B cell (primary cell): ENCODE measurements at regions not wholly inside any gene's neighbourhood (a gene's known extent, or its start where the extent isn't known, plus 50 kb on each side); places are given as distances from the start of the nearest gene placed in this dataset.

Experiments
- CTCF ChIP-seq: fragments of 200-600 bp; IDR thresholded peaks from one replicate; pipeline ENCODE4 v1.8.0; 2022; ENCODE audit warnings: antibody characterized with exemption, mild to moderate bottlenecking
- EZH2 ChIP-seq: IDR thresholded peaks from 2 replicates; pipeline ENCODE4 v1.6.1; 2012; ENCODE audit warnings: borderline replicate concordance, low read depth, mild to moderate bottlenecking, moderate library complexity, low read length; ENCODE audit not compliant: insufficient read depth, poor library complexity, severe bottlenecking

DNA sequence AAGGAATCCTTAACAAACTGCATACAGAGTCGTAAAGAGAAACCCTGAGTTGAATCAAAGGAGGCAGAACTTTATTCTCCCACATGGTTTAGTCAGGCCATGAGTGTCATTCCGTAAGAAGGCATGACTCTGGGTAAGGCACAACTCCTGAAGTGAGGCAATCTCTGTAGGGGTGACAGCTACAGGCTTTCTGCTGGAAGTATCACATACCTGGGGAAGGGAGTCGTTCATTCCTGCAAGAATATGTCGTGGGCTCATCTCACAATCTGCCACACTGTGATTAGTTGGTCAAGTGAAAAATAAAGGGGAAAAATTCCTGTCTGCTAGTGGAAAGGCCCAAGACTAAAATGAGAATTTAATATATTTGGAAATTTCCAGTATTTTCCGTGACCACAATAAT, 392.6 kb downstream of the POM121L12 start:
- no peak for TF ChIP-seq CTCF
- no peak for TF ChIP-seq EZH2
